Epithelial cell of proximal tubule (primary cell): ENCODE measurements at regions not wholly inside any gene's neighbourhood (a gene's known extent, or its start where the extent isn't known, plus 50 kb on each side); places are given as distances from the start of the nearest gene placed in this dataset.

Experiments used
- DNase-seq: peaks from one replicate; pipeline ENCODE4 v3.0.0-alpha.2; 2011; ENCODE audit warnings: low read depth
- H3K4me3 ChIP-seq: 2 replicates; pipeline ENCODE4 v1.5.1; 2011; ENCODE audit warnings: low read depth, mild to moderate bottlenecking, low read length
- CTCF ChIP-seq: conservative IDR thresholded peaks from 2 replicates; pipeline ENCODE4 v1.5.1; 2012; ENCODE audit warnings: low read depth, mild to moderate bottlenecking, low read length

- no peak overlapping the region for H3K4me3 ChIP-seq
- TF ChIP-seq CTCF: no peak
- DNase-seq: no peak
Observed at GRCh38 chr14:43252866-43253265, 1254.2 kb downstream of the FSCB start.

GRCh38 chr14:43249591-43249990 is 1257.5 kb downstream of the FSCB start:
- no peak overlapping the region for H3K4me3 ChIP-seq
- no peak for TF ChIP-seq CTCF
- DNase-seq: no peak

GRCh38 chr14:43249116-43249515 is 1258.0 kb downstream of the FSCB start:
- H3K4me3 ChIP-seq: no peak overlapping the region
- no peak for DNase-seq
- no peak for TF ChIP-seq CTCF

GRCh38 chr14:43247877-43248276 is 1259.2 kb downstream of the FSCB start:
- no peak overlapping the region for H3K4me3 ChIP-seq
- TF ChIP-seq CTCF: no peak
- no peak for DNase-seq

GRCh38 chr14:43244142-43244625 is 1262.9 kb downstream of the FSCB start:
- DNase-seq: no peak
- TF ChIP-seq CTCF: no peak
- H3K4me3 ChIP-seq: no peak overlapping the region

- no peak for TF ChIP-seq CTCF
- DNase-seq: no peak
- no peak overlapping the region for H3K4me3 ChIP-seq
Observed at GRCh38 chr14:43243168-43243567, 1263.9 kb downstream of the FSCB start.

GRCh38 chr14:43232261-43232660 is 1274.8 kb downstream of the FSCB start:
- DNase-seq: no peak
- no peak for TF ChIP-seq CTCF
- no peak overlapping the region for H3K4me3 ChIP-seq
